GM19193 (cell line): ENCODE measurements at regions not wholly inside any gene's neighbourhood (a gene's known extent, or its start where the extent isn't known, plus 50 kb on each side); places are given as distances from the start of the nearest gene placed in this dataset.

Source experiments
- POLR2A ChIP-seq: IDR thresholded peaks from 4 replicates; pipeline ENCODE4 v1.6.1; 2011; ENCODE audit not compliant: insufficient read depth, insufficient read length; ENCODE audit errors: extremely low read depth

DNA sequence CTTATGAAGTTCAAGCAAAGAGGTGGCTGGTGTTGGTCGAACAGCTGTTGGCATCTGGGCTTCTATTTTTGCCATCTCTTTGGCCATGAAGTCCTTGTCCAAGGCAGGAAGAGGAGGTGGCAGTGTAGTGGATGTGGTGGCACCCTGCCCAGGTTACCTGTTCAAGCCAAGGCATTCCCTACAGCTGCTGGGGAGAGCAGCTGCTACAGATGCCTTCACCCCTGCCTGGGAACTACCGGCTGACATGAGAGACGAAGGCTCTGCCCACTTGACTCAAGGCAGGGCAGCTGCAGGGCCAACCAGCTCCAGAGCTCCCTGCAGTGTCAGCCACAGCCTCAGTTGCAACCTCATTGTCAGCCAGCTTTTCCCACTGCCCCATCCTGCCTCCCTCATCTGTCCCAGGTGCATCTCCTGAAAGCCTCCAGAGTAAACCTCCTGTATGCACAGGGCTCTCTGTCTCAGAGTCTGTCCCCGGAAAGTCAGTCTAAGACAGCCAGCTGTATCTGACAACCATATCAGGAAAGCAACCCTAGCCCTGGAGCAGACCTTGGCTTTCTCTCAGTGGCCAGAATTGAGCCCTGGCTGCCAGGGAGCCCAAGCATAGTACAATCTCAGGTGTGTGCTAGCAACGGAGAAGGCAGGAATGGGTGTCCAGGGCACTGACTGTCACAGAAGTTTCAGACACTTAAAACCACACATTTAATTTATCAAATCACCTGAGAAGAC lies 115.9 kb downstream of the RPIA start:
- TF ChIP-seq POLR2A: no peak

DNA sequence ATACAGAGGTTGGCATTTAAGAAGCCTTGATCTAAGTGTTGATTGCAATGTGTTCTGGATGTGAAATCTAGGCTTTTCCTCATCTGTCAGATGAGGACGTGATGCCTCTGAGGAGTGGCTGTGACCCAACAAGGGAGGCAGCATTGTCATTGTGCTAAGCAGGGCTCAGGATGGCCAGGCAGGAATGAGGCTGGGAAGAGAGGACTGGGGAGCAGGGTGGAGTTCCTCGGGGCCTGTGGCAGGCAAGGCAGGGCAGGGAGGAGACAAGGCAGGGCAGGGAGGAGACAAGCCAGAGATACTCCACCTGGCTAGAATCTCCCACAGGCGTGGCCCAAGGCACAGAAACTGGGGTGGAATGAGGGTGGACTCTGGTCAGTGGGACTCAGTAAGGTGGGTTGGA lies 116.6 kb downstream of the RPIA start:
- no peak for TF ChIP-seq POLR2A

DNA sequence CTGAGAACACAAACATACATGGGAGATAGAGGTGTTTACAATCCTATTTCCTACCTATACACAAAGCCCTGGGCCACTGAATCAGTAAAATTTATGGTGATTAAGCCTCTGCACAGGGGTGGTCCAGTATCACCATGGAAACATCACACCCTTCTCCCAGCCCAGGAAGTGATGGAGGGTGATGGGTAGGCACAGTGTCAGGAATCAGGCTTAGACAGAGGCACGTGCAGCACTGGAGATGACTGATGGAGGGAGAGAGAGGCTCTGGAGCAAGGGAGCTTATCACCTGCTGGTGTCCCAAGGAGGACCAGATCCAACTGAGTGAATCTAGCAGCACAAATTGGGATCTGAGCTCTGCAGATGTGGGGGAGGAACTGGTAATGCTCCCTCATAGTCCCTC lies 117.2 kb downstream of the RPIA start:
- TF ChIP-seq POLR2A: no peak

DNA sequence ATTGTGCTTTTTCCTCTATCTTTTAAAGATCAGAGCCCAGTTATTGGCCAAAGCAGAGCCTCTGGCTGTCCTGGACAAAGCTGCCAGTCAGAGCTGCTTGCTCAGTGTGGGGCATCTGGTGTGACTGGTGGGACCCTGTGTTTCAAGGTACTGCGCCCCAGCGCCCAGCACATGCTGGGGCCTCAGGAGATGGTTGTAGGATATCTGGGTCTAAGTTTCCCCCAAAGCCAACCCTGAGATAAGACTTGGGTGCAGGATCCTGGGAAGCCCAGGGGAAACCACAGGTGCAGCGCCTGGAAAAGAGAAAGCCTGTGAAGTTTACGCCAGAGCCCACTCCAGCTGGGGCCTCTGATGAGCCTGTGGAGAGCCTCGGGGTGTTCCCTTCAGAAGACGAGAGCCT lies 117.7 kb downstream of the RPIA start:
- TF ChIP-seq POLR2A: no peak

DNA sequence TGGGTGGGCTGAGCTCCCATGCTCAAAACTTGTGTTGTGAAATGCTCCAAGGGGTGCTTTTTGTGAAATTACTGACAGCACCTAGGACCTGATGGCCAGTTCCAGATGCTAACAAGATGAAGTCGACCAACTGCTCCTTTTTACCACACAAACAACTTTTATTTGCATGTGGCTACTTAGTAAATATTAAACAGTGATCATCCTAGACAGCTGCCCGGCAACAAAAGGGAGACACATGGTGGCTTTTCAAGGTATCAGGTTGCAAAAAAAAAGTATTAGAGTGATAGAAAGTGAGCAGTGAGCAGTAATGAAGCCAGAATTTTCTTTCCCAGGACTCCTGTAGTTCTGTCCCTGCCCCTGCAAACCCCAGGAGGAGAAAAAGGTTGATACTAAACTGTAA lies 118.5 kb downstream of the RPIA start:
- no peak for TF ChIP-seq POLR2A

DNA sequence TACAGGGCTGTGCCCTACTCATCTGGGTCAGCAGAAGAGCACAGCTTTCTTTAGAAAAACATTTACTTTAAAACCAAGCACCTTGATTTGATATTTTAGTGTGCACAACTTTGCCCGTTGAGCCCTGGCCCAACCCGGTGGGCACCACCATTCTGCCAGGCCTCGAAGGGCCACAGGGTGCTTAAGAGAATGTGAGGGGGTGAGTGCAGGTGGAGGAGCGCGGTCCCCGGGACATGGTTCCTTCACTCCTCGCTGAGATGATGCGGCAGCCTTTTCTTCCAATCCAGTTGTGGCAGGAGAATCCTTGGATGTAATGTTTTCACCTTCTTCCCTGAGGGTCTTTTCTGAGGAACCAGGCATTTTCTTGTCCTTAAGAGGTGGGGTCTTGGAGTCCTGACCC lies 119.0 kb downstream of the RPIA start:
- no peak for TF ChIP-seq POLR2A

DNA sequence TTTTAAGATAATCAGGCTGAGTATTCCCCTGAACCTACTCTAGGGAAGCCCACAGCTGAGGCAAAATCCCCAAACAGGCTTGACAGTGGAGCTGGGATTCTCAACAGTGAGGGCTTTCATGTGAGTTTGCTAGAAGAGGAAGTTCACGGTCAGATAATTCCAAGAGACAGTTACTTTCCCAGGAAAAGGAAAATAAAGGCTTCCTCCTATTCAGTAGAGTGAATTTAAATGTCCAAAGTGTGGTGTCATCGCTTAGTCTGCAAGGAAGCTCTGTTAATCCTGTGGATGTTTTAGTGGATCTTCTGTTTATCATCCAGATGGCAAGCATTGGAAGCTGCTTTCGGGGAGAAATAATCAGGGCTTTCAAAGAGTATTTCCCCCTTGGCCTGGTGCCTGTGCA lies 119.8 kb downstream of the RPIA start:
- no peak for TF ChIP-seq POLR2A

DNA sequence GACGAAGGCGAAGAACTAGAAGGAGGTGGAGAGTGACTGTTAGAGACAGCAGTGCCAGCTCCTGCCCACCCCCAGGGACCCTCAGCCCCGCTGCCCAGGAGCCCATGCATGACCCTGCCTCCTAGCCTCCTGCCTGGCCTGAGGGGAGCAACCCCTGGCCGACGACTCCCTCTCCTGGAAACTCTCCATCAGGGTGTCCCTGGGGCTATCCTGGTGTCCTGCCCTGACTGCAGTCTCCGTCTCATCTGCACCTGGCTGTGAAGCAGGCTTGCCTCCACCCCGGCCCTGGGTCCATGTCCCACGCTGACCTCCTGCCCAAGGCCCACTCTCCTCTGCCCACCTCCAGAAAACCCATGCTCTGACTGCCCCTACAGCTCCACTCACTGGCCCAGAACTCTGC lies 120.2 kb downstream of the RPIA start:
- no peak for TF ChIP-seq POLR2A

DNA sequence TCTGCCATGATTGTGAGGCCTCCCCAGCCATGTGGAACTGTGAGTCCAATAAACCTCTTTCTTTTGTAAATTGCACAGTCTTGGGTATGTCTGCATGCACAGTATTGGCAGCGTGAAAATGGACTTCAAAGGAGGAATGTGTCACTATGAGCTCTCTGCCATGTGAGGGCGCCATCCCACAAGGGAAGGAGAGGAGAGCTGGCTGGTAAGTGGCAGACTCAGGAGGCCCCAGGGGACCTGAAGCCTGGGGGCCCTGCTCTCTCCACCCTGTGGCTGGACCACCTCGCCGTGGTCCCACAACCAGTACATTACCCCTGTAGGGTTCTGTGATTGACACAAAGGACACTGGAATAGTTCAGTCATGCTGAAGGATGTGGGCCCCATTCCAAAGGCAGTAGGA lies 122.1 kb downstream of the RPIA start:
- no peak for TF ChIP-seq POLR2A

DNA sequence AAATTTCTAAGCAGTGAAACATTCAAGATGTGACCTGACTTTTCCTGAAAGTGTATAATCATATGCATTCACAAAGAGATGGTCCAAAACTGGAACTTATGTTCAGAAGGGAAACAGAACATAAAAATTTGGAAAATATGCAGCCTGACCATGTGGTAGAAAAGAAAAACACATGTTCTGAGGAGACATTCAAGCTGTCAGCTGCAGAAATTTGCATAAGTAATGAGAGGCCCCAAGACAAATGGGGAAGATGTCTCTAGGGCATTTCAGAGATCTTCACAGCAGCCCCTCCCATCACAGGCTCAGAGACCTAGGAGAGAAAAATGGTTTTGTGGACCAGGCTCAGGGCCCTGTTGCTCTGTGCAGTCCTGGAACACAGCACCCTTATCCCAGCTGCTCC lies 123.8 kb downstream of the RPIA start:
- no peak for TF ChIP-seq POLR2A

DNA sequence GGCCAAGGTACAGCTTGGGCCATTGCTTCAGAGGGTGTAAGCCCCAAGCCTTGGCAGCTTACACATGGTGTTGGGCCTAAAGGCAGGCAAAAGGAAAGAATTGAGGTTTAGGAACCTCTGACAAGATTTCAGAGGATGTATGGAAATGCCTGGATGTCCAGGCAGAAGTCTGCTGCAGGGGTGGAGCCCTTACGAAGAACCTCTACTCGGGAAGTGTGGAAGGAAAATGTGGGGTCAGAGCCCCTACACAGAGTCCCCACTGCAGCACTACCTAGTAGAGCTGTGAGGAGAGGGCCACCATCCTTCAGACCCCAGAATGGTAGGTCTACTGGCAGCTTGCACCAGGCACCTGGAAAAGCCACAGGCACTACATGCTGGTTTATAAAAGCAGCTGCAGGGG lies 124.2 kb downstream of the RPIA start:
- no peak for TF ChIP-seq POLR2A

DNA sequence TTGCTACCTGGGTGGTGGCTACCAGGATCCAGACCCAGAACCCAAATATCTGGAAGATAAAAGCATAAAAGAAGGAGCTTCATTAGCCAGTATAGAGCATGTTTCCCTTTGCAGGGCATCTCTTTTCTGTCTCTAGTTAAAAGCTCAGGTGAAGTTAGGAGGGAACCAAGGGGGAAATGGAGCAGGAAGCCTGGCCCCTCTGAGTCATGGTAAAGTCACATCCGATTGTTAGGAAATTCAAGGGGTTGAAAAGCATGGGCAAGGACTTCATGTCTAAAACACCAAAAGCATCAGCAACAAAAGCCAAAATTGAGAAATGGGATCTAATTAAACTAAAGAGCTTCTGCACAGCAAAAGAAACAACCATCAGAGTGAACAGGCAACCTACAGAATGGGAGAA lies 126.9 kb downstream of the RPIA start:
- TF ChIP-seq POLR2A: no peak

DNA sequence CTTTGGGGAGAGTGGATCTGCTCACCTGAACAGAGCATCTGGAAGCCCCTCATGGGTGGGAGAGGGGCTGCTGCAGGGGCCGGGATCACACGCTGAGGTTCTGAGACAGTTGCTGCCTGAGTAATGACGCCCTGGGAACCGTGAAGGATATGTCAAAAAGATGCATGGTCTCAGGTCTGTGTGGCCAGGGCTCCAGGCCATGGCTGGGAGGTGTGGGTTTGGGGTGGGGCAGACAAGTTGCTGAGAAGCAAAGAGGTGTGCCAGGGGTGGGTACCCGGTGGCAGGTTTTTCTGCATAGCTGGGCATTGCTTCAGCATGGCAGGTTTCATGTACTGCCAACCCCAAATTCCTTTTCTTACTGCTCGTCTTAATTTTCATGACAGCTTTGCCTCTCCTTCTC lies 133.5 kb downstream of the RPIA start:
- TF ChIP-seq POLR2A: no peak

DNA sequence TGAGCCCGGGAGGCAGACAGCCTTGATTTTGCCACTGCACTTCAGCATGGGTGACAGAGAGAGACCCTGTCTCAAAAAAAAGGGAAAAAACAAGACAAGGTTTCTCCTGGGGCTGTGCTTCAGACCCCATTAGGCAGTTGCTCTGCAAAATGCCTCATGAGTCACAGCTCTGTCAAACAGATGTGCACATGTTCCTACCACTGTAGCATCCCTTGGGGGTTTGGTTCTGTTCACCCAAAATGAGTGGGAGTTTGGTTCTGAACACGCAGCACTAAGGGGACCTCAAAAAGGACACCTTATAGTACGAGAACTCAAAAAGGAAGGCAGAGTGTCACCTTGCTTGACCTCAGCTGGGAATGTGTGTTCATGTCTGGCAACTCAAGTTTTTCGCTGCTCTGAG lies 134.9 kb downstream of the RPIA start:
- TF ChIP-seq POLR2A: no peak

DNA sequence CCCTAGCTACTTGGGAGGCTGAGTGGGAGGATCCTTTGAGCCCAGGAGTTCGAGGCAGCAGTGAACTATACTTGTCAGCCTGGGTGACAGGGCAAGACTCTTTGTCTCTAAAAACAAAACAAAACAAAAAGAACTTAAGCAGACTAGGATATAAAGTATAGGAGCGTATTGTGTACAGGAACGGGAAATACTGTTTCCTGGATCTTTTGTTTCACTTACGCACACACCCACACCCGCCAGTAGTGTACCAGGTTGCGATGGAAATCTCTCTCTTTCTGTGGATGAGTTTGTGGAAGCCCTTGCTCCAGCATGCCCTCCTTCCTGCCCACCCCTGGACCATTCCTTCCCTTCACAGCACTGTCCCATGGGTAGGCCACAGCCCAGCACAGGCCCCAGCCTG lies 136.3 kb downstream of the RPIA start:
- no peak for TF ChIP-seq POLR2A

DNA sequence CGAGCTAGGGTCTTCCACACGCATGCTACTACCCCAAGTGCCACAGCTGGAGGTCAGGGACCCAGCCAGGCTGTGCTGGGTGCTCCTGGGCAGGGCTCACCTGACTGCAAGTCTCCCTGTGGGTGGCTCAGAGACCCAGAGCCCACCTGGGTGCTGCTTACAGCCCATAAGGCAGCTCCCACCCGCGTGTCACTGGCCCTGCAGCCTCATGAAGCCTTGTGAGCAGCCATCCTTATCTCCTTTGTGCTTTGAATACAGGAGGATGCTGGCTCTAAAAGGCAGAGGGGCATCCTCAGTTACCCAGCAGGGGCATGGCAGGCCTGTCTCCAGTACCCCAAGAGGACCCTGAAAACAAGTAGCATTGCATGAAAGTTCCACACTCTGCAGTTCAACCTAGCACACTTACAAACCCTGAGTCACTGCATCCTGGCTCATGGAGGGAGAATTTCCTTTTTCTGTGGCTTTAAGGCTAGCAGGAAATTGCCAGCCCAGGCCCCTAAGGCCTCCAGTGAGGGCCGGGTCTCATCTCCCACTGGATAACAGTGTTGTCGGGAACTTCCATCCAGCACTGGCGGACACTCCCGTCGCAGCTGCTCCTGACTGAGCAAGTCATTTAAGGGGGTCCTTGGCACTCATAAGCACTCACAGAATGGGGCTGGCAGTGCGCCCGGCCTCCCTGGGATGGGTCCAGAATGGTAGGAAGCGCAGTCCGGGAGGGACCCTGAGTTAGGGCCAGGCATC lies 137.1 kb downstream of the RPIA start:
- TF ChIP-seq POLR2A: no peak

DNA sequence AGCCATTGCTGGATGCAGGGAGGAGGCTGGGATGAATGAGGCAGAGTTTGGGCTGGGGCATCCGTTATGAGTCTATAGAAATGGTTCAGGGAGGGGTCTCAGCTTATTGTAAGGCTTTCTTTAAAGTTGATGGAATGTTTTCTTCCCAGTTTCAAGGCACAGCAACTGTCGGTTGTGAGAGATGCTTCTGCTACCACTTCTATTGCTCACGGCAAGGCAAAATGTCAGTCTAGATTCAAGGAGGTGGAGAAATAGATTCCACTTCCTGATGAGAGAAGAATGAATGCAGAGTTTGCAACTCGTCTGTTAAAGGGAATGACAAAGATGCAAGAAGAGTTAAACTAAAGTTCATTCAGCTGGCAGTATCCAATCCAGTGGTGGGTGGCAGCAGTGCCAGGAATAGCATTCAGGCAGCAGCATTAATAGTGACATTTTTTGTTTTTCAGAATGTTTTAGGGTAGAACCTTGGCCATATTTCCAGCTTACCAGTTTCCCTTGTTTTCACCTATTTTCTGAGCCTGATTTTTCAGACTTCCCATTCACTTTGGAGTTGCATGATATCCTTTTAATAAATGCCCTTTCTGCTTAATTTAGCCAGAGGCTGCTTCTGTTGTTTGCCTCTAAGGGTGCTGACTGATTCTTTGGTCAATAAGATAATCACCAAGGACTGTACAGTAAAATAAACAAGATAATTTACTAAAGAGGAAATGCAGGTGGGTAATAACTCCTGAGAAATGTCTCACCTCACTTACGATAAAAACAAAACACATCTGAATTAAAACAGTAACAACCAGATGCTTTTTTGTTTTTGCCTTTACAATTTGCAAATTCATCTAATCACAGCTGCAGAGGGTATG lies 138.4 kb downstream of the RPIA start:
- no peak for TF ChIP-seq POLR2A
